Pancreas (tissue), 10 donors: ENCODE measurements at regions not wholly inside any gene's neighbourhood (a gene's known extent, or its start where the extent isn't known, plus 50 kb on each side); places are given as distances from the start of the nearest gene placed in this dataset.

ENCODE experiments used
- ATAC-seq, 4 donors: fragments of 200-7000 bp; cut with Tn5 transposase; one replicate each; pipeline versions ENCODE4 v1.8.0 to v1.9.1; 2020; ENCODE audit warnings: mild to moderate bottlenecking in 4 of 4, moderate library complexity in 4 of 4
- DNase-seq, 6 donors: peaks; one replicate each; pipeline ENCODE4 v3.0.0-alpha.2; 2020
- FAIRE-seq: peaks from 2 replicates; lab custom pipeline; 2012; peaks lifted over from hg19 to GRCh38; lab: Jason Lieb, UNC
- H3K27ac ChIP-seq, 4 donors: fragments of 200-600 bp; sonication (generic); 1 replicate in 3 of 4; 2 replicates in 1 of 4; pipeline versions ENCODE4 v1.5.0 to v1.8.0; 2020
- H3K27me3 ChIP-seq, 4 donors: fragments of 200-600 bp; one replicate each; pipeline ENCODE4 v1.8.0; 2021
- H3K36me3 ChIP-seq, 3 donors: fragments of 200-600 bp; sonication (generic) in 1 of 3; one replicate each; pipeline versions ENCODE4 v1.5.0 to v1.8.0; 2020 to 2021
- H3K4me1 ChIP-seq, 3 donors: fragments of 200-600 bp; one replicate each; pipeline ENCODE4 v1.8.0; 2021
- H3K4me3 ChIP-seq, 4 donors: fragments of 200-600 bp; sonication (generic) in 2 of 4; one replicate each; pipeline versions ENCODE4 v1.5.0 to v1.8.0; 2020 to 2021
- H3K9me3 ChIP-seq, 4 donors: fragments of 200-600 bp; one replicate each; pipeline ENCODE4 v1.8.0; 2021
- WGBS, 2 donors: extraction: QIAGEN DNeasy Blood & Tissue Kit; methylation state at CpG; one replicate each; pipeline ENCODE4 v1.1.7; 2013; 5-methylcytosine and 5-hydroxymethylcytosine counted together
- intact Hi-C, 3 donors: fragments of 100-400 bp; cut with DNase I; formaldehyde crosslinking; loops; one replicate each; pipeline versions ENCODE4 v1.11.1 to v1.14.2; 2022
- TF ChIP-seq, protein P1 (sequence below), 4 donors: fragments of 200-600 bp; sonication (generic) in 3 of 4; IDR thresholded peaks; one replicate each; pipeline versions ENCODE4 v1.5.0 to v1.8.0; 2021; ENCODE audit warnings: antibody characterized with exemption in 4 of 4
- donor health status: healthy with polysubstance abuse.
- donor health status: DM: no; HTN: no; CAD: no; lungs with moderate emphysema.
- donor health status: DM: no; HTN: no; CAD: no.
- donor health status: control.
- donor health status: control.
- donor health status: Bipolar disorder and iron deficiency.
- donor health status: DM: yes; HTN: yes; CAD: no.
- donor health status: DM: no; HTN: no; CAD: no.
- donor health status: DM: no; HTN: no; CAD: no.
- donor health status: DM: yes; HTN: yes; CAD: no.

DNA sequence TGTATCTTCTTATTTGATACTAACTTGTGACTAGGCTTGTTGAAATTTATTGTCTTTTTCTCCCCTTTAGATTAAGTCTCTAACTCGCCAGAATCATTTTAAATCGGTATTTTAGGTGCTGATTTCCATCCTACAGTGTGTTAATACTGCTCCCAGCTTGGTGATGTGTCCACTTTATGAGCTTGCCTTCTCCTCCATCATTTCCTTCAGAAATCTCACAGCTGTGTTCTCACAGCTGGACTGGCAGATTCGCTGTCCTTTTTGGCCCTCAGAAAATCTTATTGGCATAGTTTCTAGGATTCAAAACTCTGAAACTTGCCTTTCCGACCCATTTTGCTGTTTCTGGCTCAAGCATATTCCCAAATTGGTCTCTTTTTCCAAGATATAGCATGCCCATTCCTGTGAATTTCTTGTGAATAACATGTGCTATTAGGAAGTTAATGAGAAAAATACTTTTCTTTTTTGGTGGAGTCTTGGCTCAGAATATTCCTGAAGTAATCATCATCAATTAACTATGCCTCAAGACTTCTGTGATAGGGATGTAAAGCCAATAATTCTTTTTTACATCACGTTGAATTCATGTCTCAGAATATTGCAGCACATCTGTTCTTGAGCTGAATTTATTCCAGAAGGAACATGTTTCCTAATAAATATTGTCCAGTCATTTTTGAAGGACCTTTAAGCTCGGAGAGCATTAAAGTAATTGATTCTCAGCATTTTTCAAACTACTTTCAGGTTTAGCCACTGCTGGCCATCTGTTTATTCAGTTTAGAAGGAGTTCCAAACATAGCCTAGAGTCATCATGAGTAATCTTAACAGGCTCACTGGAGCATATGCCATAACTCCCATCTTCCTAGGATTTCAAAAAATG, 50.0 kb upstream of the USP44 start:
- Histone ChIP-seq H3K9me3 (no peaks in the 10 kb centered on the region), H3K36me3 (no peaks in the 10 kb centered on the region), H3K27me3 (no peaks in the 10 kb centered on the region), H3K4me1 (peaks cover 3 to 9% (median 8%) of the 10 kb centered on the region in 3 donors), H3K4me3 (no peak overlapping the region), H3K27ac (no peak overlapping the region)
- WGBS, 2 donors = 58 to 70% methylated on average over 6 of the region's 6 CpGs
- intact Hi-C loops = no loop called here
- FAIRE-seq (no peak), ATAC-seq (peak in 1 of 4 donors; percentile 16), DNase-seq (no peak)
- TF ChIP-seq, protein P1, sequence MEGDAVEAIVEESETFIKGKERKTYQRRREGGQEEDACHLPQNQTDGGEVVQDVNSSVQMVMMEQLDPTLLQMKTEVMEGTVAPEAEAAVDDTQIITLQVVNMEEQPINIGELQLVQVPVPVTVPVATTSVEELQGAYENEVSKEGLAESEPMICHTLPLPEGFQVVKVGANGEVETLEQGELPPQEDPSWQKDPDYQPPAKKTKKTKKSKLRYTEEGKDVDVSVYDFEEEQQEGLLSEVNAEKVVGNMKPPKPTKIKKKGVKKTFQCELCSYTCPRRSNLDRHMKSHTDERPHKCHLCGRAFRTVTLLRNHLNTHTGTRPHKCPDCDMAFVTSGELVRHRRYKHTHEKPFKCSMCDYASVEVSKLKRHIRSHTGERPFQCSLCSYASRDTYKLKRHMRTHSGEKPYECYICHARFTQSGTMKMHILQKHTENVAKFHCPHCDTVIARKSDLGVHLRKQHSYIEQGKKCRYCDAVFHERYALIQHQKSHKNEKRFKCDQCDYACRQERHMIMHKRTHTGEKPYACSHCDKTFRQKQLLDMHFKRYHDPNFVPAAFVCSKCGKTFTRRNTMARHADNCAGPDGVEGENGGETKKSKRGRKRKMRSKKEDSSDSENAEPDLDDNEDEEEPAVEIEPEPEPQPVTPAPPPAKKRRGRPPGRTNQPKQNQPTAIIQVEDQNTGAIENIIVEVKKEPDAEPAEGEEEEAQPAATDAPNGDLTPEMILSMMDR (IDR thresholded peaks at IDR 0.05) = no peak
